ENCODE measurements at regions not wholly inside any gene's neighbourhood (a gene's known extent, or its start where the extent isn't known, plus 50 kb on each side); places are given as distances from the start of the nearest gene placed in this dataset.

- DNase-seq, result no peak
Observed at GRCh38 chr11:100536979-100537378, 150.1 kb upstream of the ARHGAP42 start.

DNA sequence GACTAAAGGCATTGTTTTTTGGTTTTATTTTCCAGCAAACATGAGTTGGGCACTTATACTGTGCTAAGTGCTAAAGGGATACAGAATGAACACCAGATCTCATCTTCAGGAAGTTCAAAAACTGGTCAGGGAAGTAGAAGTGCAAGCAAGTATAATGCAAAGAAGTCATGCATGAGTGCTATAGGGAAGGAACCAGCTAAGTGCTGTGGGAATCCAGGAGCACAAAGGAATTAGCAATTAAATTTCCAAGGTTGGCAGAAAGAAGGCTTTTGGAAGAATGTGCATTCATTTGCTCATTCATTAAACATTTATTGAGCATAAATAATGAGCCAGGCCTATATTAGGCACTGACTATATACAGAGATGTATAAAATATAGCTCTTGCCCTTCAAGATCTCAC, 143.7 kb upstream of the ARHGAP42 start:
- DNase-seq, result no peak

DNA sequence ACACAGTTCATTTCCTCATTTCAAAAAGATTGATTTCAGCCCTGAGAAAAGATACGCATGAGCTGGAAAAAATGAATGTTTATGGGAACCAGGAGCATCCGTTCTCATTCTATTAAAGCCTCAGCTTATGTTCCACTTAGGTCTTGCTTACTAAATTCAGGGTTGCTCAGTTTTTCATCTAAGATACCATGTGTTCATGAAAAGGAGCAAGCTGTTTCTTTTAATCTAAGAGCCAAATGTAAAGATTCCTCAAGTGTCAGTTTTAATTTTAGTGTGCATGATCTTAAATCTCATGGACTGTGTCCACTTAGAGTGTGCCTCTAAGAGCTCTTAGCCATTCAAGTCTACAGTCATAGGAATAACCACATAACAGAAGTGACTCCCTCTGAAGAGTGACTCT, 141.5 kb upstream of the ARHGAP42 start:
- no peak for DNase-seq

- no peak for DNase-seq
Observed at GRCh38 chr11:100545970-100546369, 141.1 kb upstream of the ARHGAP42 start.

DNA sequence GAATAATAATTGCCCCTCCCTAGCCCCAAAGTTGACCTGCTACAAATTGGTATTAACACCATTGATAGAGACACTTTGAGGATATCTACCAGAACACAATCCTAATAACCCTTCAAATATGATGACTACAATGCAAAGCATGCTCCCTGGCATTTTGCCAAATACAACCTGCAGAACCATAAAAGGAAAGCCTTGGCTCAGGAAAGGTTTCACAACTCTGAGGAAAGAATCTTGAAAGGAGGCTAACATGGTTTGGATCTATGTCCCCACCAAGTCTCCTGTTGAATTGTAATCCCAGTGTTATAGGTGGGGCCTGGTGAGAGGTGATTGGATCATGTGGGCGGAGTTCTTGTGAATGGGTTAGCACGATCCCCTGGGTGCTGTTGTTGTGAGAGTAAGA, 140.4 kb upstream of the ARHGAP42 start:
- DNase-seq, result peak; percentile 68

GRCh38 chr11:100550298-100550697, 136.8 kb upstream of the ARHGAP42 start:
- no peak for DNase-seq

- no peak for DNase-seq
Observed at GRCh38 chr11:100550912-100551632, 136.0 kb upstream of the ARHGAP42 start.

DNA sequence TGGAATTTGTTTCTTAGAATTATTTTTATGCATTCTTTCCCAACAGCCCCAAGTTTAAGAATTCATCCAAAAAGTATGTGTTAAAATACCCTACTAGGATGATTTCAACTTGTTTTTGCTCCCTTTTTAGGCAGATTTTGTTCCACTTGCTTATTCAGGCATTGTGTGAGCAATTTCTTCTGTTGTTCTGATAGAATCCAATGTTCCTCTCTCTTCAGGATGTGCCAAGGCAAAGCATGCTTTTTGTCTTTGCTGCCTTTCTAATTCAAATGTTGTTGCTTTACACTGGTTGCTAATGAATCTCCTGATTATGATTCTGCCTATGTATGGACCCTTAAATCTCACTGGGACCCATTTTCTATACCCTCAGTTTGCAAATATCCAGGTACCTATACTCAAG, 131.2 kb upstream of the ARHGAP42 start:
- DNase-seq, result no peak

- no peak for DNase-seq
Observed at GRCh38 chr11:100556781-100557180, 130.3 kb upstream of the ARHGAP42 start.

- peak; percentile 63 for DNase-seq
Observed at GRCh38 chr11:100557830-100558611, 129.1 kb upstream of the ARHGAP42 start.

DNA sequence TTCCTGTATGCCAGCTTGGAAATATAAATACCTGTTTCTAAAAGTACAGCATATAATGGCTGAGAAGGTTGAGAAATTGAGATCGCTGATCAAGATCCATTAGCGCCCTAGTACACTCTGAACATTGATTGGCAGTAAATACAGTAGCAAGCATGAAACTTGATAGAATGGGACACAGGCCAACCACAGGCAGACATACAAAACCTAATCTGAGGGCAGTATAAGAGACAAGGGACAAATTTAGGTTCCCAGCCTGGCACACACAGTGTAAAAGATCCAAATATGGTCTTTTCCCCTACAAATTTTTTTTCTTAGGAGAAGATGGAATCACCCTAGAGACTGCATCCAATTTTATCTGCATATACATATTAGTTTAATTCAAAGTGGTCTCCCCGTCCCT, 126.5 kb upstream of the ARHGAP42 start:
- DNase-seq, result no peak

DNA sequence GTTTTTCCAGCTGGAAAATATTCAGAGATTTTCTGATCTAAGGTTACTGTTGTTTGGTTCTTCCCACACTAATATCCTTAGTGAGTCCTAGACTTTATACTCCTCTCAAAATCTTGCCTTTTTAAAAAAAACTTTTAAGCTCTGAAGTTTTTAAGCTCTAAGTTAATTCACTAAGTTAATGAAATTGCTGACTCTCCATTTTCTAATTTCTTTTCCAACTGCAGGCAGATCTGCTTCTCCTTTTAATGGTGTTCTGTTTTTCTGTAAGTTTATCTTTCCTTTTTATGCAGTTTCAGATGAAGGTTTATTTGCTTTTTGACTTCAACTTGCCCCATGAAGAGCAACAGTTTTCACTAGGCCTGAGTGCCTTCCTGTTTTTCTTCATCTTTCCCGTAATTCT, 125.8 kb upstream of the ARHGAP42 start:
- no peak for DNase-seq

DNA sequence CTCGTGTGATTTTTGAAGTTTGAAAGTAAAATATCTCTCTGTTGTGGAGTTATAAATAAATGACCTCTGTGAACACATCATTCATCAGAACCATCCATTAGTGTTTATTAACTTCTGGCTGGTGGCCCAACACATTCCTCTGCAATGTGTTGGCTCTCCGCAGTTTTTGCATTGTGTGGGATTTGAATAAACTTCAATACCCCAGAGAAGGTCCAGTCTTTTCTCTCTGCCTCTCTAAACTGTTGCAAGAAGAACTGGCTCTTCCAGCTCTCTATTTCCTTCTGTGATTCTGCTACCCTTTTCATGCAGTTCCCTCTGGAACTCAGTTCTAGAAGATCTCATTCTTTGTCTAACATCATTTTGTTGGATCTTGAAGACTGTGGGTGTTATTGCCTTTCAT, 125.0 kb upstream of the ARHGAP42 start:
- DNase-seq, result peak; percentile 90

GRCh38 chr11:100563541-100564280, 123.4 kb upstream of the ARHGAP42 start:
- DNase-seq, result no peak

DNA sequence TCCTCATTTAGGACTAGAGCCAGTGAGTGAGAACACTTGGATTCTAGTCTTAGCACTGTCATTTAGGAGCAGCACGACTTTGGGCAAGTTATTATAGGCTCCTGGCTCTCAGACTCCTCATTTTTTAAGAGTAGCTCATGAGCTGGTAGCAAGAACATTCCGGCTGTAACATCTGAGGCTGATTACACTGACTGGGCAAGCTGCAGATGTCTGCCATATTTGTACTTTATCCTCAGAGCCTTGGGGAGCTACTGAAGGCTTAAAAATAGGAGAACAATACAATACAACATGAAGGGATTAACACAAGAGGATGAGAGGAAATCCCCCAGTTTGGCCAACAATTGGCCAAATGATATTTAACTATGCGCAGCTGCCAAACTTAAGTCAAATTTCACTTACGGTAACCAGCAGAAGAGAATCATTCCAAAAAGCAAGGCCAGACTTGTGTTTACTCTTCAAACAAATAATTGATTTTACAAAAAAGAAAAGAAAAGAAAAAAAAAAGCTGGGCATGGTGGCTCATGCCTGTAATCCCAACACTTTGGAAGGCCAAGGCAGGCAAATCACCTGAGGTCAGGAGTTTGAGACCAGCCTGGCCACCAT, 113.1 kb upstream of the ARHGAP42 start:
- DNase-seq, result no peak

GRCh38 chr11:100574894-100575769, 112.0 kb upstream of the ARHGAP42 start:
- peak; percentile 69 for DNase-seq

- DNase-seq, result peak; percentile 75
Observed at GRCh38 chr11:100575860-100576717, 111.0 kb upstream of the ARHGAP42 start.

DNA sequence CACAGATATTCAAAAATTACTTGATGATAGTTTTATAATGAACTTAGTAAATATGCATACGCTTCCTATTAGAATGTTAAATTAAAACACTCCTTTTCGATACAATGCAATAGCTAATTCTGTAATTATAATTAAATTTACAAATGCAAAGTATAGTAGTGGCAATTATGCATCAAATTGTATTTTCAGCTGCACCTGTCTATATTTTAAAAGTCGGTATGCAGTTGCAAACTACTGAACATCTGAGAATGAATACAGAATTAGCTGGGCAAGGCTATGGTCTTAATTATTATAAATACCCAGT, 110.4 kb upstream of the ARHGAP42 start:
- DNase-seq, result no peak

GRCh38 chr11:100578831-100579311, 108.2 kb upstream of the ARHGAP42 start:
- DNase-seq, result no peak

- DNase-seq, result no peak
Observed at GRCh38 chr11:100581318-100581717, 105.8 kb upstream of the ARHGAP42 start.

Data from dermis blood vessel endothelial cell (primary cell).